Non-pigmented ciliary epithelial cell (primary cell): ENCODE measurements at regions not wholly inside any gene's neighbourhood (a gene's known extent, or its start where the extent isn't known, plus 50 kb on each side); places are given as distances from the start of the nearest gene placed in this dataset.

Source experiments
- DNase-seq: peaks from one replicate; pipeline ENCODE4 v3.0.0-alpha.2; 2010; ENCODE audit warnings: low read depth

- no peak for DNase-seq
Measured at GRCh38 chr4:140809676-140810075, 53.5 kb upstream of the TBC1D9 start.

GRCh38 chr4:140808256-140808655 is 52.1 kb upstream of the TBC1D9 start:
- DNase-seq = no peak

- DNase-seq = peak; percentile 19
Measured at GRCh38 chr4:140807491-140808252, 51.5 kb upstream of the TBC1D9 start.

DNA sequence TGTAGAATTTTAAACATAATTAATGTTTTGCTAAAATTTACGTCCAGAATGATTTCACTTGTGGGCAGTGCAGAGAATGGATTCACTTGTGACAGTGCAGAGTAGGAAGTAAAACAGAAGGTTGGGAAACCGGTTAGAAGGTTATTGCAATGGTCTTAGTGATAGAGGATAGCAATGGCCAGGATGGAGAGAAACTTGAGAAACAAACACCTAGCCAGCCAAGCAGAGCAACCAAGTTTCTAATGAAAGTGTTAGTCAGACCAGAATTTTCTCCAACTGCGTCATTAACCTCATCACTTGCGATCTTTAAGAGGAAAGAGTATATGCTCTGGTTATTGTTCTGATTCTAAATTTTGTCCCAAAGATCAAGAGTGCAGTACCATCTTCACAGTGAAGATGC is 50.0 kb upstream of the TBC1D9 start:
- DNase-seq = no peak
